ENCODE measurements at regions not wholly inside any gene's neighbourhood (a gene's known extent, or its start where the extent isn't known, plus 50 kb on each side); places are given as distances from the start of the nearest gene placed in this dataset.

- FAIRE-seq = no peak
These were observed 197.5 kb downstream of the SCG2 start for GRCh38 chr2:223404616-223405015.

- no peak for FAIRE-seq
These were observed 187.5 kb downstream of the SCG2 start for GRCh38 chr2:223414646-223415045.

GRCh38 chr2:223415071-223415470 lies 187.1 kb downstream of the SCG2 start:
- no peak for FAIRE-seq

GRCh38 chr2:223416815-223417610 lies 185.1 kb downstream of the SCG2 start:
- no peak for FAIRE-seq

- no peak for FAIRE-seq
These were observed 184.0 kb downstream of the SCG2 start for GRCh38 chr2:223418131-223418530.

- FAIRE-seq = no peak
These were observed 183.5 kb downstream of the SCG2 start for GRCh38 chr2:223418604-223419199.

- FAIRE-seq = no peak
These were observed 182.1 kb downstream of the SCG2 start for GRCh38 chr2:223420048-223420447.

- FAIRE-seq = no peak
These were observed 170.7 kb downstream of the SCG2 start for GRCh38 chr2:223431479-223431878.

GRCh38 chr2:223433461-223433860 lies 168.7 kb downstream of the SCG2 start:
- no peak for FAIRE-seq

GRCh38 chr2:223437788-223438187 lies 164.4 kb downstream of the SCG2 start:
- FAIRE-seq = no peak

GRCh38 chr2:223439184-223439583 lies 163.0 kb downstream of the SCG2 start:
- FAIRE-seq = no peak

GRCh38 chr2:223439786-223440185 lies 162.4 kb downstream of the SCG2 start:
- no peak for FAIRE-seq

- FAIRE-seq = no peak
These were observed 159.3 kb downstream of the SCG2 start for GRCh38 chr2:223442847-223443246.

- FAIRE-seq = no peak
These were observed 151.9 kb downstream of the SCG2 start for GRCh38 chr2:223450246-223450645.

GRCh38 chr2:223457301-223457700 lies 144.9 kb downstream of the SCG2 start:
- no peak for FAIRE-seq

GRCh38 chr2:223459328-223459939 lies 142.7 kb downstream of the SCG2 start:
- peak; percentile 36 for FAIRE-seq

- FAIRE-seq = no peak
These were observed 142.0 kb downstream of the SCG2 start for GRCh38 chr2:223460209-223460608.

GRCh38 chr2:223460774-223461211 lies 141.4 kb downstream of the SCG2 start:
- FAIRE-seq = no peak

- no peak for FAIRE-seq
These were observed 138.1 kb downstream of the SCG2 start for GRCh38 chr2:223464071-223464470.

GRCh38 chr2:223465793-223466192 lies 136.4 kb downstream of the SCG2 start:
- FAIRE-seq = no peak

- FAIRE-seq = no peak
These were observed 135.0 kb downstream of the SCG2 start for GRCh38 chr2:223467196-223467595.

- no peak for FAIRE-seq
These were observed 132.7 kb downstream of the SCG2 start for GRCh38 chr2:223469270-223470046.

GRCh38 chr2:223470602-223471001 lies 131.6 kb downstream of the SCG2 start:
- no peak for FAIRE-seq

Data from G401.6 (cell line).